ENCODE measurements at regions not wholly inside any gene's neighbourhood (a gene's known extent, or its start where the extent isn't known, plus 50 kb on each side); places are given as distances from the start of the nearest gene placed in this dataset.

DNA sequence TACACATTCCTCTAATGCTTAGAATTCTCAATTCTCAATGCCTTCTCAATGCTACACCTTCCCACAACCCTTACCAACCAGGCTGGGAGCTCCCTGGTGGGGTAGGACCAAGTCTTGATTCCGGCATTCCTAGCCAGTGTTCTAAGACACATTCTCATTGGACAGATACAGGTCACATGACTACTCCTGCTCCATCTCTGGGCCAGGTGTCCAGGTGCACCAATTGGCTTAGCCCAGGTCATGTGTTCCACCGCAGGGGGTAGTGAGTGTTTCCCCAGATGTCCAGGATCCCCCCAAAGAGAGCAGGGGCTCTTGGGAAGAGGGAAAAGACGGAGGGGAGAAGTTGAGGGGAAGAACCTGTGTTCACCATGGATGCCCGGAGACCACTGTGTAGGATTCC, 58.7 kb upstream of the MLN start:
- no peak for DNase-seq

DNA sequence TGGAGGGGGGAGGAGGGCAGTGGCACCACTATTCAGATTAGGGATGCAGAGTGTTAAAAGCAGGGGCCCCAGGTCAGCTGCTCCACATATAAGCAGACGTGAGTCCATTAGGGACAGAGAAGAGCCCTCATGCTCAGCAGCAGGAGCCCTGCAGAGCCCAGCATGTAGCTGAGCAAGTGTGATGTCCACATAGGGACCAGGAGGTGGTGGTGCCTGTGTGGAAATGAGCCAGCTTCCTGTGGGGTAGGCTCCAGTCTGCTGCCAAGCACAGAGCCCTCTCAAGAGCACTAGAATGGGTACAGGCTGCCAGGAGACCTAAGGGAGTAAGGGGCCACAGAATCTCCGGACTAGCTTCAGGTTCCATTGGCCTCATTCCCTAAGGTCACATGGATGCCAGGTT, 57.9 kb upstream of the MLN start:
- DNase-seq = no peak

DNA sequence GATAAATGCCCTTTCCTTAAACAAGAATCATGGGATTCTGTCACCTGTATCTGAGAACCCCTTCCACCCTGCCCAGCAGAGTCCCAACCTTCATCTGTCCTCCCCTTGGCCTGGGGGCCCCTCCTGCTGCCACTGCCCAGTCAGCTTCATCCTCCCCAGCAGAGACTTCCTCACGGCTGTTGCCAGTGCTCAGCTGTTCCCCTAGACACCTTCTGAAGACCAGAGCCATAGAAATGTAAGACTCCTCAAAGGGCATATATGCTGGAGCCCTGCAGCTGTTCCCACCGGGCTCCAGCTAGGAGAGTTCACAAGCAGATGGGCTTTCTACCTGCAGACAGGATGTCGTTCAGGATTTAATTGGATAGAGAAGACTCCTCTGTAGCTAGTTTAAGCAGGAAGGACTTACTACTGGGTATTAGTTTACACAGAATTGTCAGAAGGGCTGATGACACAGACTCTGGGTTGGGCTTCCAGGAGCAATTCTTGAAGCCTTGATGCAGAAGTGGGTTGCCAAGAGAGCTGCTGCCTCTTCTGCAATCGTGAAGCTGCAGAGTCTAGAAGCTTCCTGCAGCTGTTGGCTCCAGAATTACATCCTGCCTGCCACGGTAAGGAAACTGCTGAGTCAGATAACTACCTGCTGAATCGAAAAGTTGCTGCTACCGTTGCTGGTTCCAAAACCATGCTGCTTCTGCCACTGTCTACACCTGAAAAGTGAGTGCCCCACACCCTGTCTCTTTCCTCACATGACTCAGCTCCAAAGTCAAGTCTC, 57.1 kb upstream of the MLN start:
- DNase-seq = peak; percentile 33

DNA sequence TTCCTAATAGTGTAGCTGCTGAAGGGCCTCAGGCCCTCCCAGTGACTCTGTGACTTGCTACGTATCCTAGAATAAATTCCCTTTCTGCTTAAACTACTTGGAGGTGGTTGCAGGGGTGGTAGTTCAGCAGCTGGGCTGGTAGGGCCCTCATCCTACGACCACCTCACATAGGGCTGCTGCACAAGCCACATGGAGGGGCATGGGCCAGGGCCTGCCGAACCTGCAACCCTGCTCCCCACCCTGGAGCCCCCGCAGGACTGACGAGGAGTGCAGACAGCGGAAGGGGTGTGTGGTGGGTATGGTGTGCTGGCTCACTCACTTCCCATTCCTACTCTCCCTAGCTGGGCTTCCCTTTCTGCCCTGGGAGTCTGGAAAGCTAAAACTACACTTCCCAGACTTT, 56.2 kb upstream of the MLN start:
- no peak for DNase-seq

DNA sequence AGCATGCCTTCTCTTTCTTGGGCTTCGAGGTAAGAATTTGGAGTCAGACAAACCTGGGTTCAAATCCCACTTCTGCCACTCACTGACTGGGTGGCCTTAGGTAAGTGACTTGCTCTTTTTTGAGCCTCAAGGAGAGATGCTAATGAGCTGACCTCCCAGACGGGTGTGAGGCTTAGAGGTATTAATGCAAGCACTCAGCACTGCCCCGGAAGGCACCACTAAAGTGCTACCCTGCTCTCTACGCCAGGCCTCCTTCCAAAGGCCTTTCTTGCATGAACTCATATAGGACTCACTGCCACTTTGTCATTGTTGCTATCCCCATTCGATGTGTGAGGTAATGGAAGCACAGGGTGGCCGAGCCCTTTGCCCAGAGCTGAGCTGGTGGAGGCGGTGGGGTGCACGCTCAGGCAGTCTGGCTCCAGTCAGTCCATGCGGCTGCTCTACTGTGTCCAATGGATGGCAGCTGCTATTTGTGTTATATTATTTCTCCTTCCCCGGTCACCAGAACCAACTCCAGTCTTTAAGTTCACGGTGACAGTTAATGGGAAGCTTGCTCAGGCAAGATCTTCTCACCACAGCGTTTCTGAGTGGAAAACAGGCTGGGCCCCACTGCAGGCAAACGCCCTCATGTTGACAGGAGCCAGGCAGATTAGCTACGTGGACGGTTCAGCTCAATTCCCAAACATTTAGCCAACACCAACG, 55.2 kb upstream of the MLN start:
- DNase-seq = no peak

DNA sequence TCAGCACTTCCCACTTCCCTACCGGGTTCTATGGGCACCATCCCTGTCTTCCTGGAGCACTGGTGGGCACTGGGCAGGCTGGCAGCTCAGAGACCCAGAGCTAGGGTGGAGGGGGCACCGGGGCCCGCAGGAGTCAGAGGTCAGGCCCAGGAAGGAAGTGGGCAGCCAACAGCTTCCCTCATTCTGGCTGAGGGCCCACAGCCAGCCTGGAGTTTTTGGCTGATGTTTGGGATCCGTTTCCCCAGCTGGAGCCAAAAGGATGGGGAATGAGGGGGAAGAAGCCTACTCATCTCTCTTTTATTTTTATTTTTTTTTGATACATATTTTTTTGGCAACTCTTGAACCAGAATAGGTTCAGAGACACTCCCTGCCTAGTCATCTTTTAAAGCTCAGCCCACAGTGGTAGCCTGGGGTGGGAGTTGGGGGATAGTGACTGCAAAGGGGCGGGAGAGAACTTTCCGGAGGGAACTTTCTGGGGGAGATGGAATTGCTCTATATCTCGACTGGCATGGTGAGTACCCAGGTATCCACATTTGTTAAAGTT, 54.2 kb upstream of the MLN start:
- no peak for DNase-seq

DNA sequence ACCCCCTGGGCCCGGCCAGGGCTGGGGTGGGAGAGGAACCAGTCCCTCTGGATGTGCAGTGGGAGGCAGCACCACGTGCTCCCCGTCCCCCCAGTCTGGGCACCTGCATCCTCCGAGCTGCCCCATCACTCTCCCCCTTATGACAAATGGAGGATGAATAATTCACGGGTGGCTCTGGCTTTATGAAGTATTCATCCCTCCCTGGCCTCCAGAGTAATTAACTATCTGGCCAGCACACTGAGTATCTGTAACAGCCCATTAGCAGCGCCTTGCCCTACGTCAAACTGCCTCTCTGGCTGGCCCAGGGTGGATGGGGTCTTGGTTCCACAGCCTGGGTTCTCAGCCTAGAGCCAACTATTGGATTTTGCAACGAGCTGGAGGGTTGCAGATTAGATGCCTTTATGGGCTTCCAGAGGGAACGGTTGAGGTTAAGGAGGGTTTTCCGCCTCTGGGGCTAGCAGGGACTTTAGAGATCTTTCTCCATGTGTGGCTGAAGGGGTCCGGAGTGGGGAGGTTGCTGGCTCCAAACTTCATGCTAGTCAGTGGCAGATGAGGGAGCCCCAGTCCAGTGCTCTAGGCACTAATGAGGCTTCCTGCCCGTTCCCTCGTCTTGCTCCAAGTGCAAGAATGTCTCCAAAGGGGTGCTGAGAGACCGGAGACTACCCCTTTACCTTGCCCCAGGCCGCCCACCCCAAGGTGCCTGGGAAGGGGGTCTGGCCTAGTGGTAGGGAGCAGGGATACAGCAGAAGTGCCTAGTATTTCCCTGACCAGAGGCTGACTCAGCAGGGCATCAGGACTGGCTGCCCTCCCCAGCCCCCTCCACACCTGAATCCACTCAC, 53.5 kb upstream of the MLN start:
- DNase-seq = no peak

DNA sequence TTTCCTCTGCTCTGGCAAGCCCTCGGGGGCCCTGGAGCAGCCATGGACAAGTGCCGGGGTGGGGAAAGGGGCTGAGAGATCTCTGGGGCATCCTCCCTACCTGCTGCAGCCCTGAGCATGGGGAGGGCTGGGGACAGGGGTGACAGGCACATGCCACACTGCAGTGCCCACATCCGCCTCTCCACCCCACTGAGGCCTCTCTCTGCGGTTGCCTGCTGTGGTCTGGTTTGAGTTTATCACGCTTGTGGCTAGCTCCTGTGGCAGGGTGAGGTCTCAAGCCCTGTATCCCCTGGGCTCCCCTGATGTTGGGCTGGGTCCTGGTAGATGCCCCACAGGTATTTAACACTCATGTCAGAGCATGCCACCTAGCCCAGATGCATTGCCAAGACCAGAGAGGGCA, 52.9 kb upstream of the MLN start:
- DNase-seq = no peak

DNA sequence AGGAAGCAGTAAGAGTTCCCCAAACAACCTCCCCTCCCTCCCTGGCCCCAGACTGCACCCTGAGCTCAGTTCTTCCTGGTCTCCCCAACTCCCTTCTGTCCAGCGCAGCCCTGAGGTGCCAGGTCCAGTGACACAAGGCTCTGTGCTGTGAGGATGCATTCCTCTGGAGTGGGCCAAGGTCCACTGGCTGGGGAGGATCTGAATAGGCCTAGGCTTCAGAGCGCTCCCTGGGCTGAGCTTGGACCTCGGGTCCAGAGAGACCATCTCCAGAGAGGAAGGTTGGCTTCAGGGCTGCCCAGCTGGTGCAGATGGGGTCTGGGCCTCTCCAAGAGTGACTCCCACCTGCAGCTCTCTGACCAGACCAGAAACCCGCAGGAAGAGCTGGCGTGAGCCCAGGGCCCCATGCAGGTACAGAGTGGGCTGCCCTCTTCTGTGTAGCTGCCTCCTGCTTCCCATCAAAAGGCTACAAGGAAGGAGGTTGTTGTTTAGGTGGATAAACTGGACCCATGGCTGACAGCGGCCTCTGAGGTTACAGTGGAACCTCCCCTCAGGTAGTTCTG, 52.3 kb upstream of the MLN start:
- no peak for DNase-seq

DNA sequence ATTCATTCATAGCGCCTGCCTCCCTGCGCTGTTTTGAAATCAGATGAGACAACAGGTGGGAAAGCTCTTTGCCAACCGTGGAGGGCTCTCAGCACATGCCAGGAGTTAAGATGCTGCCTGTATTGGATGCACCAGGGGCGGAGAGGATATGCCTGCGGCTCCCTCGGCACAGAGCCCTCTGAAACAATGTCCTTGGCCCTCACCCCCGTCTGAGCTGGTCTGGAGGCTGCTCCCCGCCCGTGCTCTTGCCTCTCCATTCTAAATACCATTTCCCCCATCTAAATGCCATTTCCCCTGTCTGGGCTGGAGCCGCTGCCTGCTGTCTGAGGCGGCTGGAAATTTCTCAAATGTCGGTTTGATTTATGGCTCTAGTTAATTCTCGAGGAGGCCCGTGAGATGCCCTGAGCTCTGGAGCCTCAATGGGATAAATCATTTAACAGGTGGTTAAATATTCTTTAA, 50.8 kb upstream of the MLN start:
- peak; percentile 33 for DNase-seq

DNA sequence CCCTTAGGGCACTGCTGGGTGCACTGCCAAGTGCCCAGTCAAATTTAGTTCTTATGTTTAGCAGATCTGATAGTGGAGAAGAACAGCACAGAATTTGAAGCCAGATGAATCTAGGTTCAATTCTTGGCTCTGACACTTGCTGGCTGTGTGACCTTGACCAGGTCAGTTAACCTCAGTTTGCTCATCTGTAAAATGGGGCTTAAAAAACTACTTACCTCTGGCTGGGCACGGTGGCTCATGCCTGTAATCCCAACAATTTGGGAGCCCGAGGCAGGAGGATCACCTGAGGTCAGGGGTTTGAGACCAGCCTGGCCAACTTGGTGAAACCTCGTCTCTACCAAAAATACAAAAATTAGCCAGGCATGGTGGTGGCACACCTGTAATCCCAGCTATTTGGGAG, 49.9 kb upstream of the MLN start:
- no peak for DNase-seq
